Gastroesophageal sphincter (tissue), 3 donors: ENCODE measurements at regions not wholly inside any gene's neighbourhood (a gene's known extent, or its start where the extent isn't known, plus 50 kb on each side); places are given as distances from the start of the nearest gene placed in this dataset.

Source experiments
- CTCF ChIP-seq, 4 experiments: fragments of 200-600 bp in 2 of 4; fragments of 450-650 bp in 2 of 4; sonication (generic) in 1 of 4; IDR thresholded peaks; one replicate each; pipeline ENCODE4 v1.5.1; 2017 to 2019; ENCODE audit warnings: antibody characterized with exemption in 4 of 4, mild to moderate bottlenecking in 2 of 4, moderate library complexity in 2 of 4
- EP300 ChIP-seq: sonication (generic); formaldehyde crosslinking; IDR thresholded peaks from one replicate; pipeline ENCODE4 v1.6.1; 2017; ENCODE audit warnings: antibody characterized with exemption, mild to moderate bottlenecking
- POLR2A ChIP-seq, 2 donors: fragments of 450-650 bp; IDR thresholded peaks; one replicate each; pipeline ENCODE4 v1.6.1; 2017; ENCODE audit warnings: antibody characterized with exemption in 2 of 2, mild to moderate bottlenecking in 2 of 2, moderate library complexity in 1 of 2
- POLR2AphosphoS5 ChIP-seq: sonication (generic); formaldehyde crosslinking; IDR thresholded peaks from one replicate; pipeline ENCODE4 v1.6.1; 2017; ENCODE audit warnings: antibody characterized with exemption

GRCh38 chr5:167554564-167555290, 736.7 kb upstream of the WWC1 start:
- TF ChIP-seq CTCF (IDR thresholded peaks at IDR 0.05) = no peak
- no peak for TF ChIP-seq POLR2AphosphoS5
- TF ChIP-seq POLR2A (IDR thresholded peaks at IDR 0.05) = no peak
- no peak for TF ChIP-seq EP300
